Medulla oblongata (tissue), 1 donor: ENCODE measurements at regions not wholly inside any gene's neighbourhood (a gene's known extent, or its start where the extent isn't known, plus 50 kb on each side); places are given as distances from the start of the nearest gene placed in this dataset.
A peak's percentile ranks its signal among the peaks of the same experiment; 100 is the strongest.
"Not testable (repeated sequence)": the region's sequence is repeated elsewhere in the genome, so short reads cannot be mapped to it uniquely, and the experiment has no call there.

Experiments
- DNase-seq: peaks from one replicate; pipeline ENCODE4 v3.0.0-alpha.2; 2015; ENCODE audit errors: extremely low spot score

DNA sequence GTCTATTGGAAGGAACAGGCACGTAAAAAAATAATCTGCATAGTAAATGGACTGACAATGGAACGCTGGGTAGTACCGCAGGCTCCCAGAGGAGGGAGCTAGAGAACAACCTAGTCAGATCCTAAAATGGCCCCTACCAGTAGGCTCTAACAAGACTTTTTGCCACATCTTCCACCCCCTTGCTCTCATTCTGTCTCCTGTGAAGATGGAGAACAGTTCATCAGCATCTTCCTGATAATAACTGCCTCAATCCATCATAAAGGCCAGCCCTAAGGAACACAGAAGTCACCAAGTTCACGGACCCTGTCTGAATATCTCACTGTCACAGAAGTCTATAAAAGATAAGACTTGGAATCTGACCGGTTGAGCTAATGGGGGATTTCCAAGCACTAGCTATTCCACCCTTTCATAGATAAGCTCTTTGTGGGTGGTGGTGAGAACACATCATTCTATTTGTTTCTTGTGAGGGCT lies 133.4 kb downstream of the SLC1A3 start:
- DNase-seq = peak; percentile 68

DNA sequence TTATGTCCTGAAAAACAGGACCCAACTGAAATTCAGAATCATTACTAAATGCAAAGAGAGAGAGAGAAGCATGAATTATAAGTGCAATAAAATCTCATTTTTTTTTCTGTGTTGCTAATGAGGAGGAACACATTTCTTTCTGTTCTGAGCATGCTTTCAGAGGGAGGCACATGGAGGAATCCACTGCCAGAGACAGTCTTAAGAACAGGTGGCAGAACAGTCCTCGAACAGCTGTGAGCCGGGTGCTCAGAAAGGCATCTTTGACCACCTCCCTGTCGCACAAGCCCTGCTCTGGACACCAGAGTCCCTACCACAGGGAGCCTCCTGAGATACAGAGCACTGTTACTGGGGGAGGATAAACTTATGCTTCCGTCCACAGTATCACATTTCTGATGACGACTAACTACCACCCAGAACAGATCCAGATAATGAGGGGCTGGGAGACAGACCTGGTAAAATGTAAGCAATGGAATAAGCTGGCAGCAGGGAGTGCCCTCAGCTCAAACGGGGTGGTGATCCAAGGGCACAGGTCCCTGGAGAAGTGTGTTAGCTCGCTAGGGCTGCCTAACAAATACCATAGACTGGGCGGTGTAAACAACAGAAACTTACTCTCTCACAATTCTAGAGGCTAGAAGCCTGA lies 134.0 kb downstream of the SLC1A3 start:
- no peak for DNase-seq

DNA sequence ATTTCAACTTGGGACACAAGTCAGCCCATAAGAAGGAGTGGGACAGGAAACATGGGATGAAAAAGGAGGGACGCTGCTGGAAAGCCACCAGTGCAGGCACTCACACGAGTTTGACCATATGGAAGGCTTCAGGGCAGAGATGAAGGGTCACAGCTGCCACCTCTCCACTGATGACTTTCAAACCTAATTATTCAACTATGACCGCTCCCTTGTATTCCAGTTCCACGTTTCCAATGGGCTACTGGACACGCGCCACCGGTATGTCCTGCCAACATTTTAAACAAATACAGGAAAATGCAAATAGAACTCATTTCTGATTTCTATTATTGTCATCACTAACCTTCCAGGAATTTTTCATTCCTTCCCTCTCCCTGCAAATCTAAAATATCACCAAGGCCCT lies 134.7 kb downstream of the SLC1A3 start:
- no peak for DNase-seq

DNA sequence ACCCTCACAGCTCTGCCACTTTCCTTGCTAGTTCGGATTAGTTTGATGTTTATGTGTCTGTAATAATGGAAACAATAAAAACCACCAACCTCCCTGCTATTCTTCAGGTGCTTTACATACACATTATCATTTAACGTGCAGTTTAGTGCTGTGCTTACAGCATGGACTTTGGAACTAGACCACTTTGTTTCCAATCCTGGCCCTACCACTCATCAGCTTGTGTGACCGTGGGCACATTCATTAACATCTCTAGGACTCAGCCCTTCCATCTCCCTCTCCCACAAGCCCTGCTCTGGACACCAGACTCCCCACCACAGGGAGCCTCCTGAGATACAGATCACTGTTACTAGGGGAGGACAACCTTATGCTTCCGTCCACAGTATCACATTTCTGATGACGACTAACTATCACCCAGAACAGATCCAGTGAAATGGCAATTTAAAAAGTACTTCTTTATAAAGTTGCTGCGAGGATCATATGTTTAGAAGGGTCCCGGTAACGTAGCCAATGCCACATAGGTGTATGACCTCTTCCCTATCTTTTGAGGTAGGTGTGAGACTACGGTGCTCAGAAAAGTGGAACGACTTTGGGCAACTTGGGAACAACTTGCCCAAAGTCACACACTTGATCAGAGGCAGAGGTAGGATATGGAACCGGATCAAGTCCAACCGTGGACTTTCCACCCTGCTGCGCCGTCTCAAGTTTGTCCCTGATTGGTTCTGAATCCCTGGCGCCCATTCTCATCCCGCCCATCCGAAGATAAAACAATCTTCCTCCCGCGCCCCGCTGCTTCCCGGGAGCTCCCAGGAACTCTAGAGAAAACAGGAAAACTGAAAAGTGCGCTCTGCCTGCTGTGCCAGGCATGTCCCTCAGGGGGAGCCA lies 132.4 kb upstream of the NIPBL start:
- DNase-seq = peak; percentile 67

DNA sequence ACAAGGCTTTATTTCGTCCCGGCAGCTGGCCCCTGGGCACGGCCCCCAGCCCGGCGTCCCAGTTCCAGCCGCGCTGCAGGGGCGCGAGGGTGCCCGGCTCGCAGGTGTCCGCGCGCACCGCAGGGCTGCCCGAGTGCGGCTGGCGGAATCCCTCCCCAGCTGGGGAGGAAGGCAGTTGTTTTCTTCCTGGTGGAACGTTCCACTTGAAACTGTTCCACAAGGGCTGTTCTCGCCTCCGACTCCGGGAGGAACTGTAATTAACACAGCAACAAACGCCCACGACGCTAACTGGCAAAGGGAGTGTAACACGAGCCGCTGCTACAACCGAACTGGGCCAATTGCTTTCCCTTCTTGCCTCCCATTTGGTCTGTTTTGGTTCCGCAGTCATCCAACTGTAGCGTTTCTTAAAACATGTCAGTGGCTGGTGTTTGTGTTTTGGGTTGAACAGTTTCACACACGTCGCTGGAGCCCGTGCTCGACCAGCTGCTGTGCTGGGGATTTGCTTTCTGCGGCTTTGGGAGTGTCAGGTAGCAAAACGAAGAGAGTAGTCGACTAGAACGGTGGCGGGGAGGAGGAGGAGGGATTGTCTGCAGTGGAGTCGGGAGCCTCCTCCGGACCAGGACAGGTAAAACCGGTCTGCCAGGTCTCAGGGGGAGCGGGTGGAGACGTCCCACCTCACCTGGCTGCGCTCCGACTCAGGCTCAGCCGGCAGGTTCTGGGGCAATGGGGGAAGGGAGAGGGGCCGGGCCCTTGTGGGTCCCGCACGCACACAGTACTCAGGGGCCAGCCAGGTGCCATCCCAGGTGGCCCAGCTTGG lies 131.6 kb upstream of the NIPBL start:
- peak; percentile 29 for DNase-seq

DNA sequence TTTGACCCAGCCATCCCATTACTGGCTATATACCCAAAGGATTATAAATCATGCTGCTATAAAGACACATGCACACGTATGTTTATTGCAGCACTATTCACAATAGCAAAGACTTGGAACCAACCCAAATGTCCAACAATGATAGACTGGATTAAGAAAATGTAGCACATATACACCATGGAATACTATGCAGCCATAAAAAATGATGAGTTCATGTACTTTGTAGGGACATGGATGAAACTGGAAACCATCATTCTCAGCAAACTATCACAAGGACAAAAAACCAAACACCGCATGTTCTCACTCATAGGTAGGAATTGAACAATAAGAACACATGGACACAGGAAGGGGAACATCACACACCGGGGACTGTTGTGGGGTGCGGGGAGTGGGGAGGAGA lies 128.8 kb upstream of the NIPBL start:
- not testable (repeated sequence) for DNase-seq

DNA sequence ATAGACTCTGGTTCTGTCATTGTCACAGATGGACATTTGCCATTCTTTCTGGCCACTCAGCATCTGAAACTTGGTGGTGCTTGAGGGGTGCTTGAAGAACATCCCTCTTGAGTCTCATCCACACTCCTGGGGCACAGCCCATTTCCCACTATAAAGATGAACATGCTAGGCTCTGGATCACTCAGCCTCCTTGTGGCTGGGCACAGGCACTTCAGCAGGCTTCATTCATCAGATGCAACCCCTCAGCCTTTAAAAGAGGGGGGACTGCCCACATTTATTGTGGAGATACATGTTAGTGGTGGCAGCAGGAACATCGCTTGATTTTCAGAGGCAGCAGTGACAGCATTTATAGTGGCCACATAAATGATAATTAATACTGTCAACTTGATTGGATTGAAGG lies 124.7 kb upstream of the NIPBL start:
- no peak for DNase-seq

DNA sequence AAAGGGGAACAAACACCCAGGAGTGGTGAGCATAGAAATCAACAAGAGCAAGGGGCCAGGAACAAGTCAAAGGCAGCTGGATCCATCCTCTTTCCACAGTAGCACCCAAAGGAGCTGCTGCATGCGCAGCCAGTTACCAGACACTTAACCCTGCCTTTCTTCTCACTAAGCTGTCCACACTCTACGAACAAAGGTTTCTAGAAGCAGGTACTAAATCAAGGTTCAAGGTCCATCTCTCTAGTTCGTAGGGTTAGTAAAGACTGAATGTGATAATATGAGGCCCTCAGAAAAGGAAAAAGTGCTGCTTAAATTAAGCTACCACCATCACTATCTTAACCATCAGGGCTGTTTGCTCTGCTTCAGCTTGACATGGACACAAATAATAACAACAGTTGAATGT lies 121.2 kb upstream of the NIPBL start:
- no peak for DNase-seq

DNA sequence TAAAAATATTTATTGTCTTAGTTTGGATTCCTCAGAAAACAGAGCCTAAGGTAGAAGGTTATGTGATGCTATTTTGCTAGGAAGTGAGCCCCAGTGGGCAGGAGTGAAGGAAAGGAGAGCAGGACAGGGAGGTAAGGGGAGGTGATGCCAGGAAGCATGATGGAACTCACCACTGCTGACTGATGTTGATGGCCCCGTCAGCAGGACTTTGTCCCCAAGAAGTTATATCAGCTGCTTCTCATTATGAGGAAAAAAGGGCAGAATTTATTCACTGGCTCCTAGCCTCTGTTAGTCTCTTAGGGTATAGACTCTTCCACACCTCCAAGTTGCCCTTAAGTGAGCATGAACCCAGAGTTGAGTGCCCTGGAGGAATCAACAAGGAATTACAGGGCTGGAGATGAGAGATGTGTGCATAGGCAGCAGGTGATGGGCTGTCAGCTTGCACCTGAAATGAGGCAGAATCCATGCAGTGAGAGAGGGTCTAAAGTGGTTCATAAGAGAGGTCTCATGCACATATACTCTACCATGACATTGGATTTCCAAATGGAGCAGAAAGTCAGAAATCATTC lies 120.6 kb upstream of the NIPBL start:
- no peak for DNase-seq

DNA sequence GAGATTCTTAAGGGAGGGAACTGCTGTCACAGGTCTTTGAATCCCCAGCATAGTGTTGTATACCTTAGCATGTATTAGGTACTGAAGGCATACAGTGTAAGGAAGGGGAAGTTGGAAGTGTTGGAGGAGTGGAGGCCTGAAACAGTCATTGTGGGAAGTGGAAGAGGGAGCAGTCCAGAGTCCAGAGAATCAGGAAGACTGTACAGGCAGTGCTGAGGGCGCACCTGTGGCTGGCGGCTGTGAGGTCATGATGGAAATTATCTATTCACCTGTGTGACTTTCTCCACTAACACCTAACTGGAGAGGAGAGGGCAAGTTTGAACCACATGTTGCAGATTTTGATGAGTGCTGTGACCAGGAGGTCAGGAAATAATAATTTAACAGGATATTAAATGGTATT lies 119.7 kb upstream of the NIPBL start:
- no peak for DNase-seq

DNA sequence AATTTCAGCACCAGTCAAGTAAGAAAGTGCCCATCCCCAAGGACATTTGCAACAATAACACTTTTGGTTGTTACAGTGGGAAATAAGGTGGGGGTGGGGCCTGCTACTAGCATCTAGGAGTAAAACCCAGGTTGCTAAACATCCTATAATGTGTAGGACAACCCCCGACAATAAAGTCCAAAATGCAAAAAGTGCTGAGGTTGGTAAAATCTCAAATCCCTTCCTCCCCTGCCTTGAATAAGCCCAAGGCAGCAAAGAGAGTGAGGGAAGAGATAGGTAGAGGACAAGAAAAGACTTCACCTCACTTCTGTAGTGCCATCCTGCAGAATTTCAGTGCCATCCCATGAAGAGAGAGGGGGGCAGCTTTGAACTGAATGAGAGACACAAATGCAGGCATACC lies 117.5 kb upstream of the NIPBL start:
- no peak for DNase-seq

DNA sequence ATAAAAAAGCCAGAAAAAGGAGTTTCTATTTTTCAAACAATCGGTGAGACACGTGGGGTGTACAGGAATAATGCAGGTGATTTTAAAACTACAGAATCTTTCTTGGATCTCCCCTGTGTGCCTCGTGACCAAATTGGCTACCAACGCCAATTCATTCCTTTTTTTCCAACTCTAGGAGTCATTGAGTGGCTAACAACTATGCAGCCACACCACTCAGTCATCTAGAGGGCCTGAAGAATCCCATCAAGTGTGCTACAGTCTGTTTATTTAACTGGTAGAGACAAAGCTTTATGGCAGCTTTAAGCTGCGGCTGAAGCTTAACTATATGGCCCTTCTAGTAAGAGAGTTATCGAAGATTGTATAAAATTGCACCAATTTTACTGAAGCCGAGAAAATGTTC lies 113.1 kb upstream of the NIPBL start:
- DNase-seq = no peak

DNA sequence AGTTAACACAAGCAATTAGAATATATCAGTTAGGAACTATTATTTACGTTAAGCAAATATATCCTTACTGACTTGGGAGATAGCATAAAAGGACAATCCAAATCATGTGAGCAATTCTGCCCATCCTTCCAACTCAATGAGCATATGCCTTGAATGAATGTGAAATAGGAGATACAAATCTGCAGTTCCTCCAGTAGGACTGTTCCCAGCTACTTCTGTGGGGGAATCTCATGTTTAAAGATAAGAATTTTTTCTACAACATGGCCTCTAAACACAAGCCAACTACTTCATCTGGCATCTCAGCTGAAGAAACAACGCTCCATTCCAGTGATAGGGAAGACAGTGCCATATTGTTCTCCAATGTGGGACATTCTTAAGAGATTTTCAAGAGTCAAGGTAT lies 110.7 kb upstream of the NIPBL start:
- DNase-seq = no peak

DNA sequence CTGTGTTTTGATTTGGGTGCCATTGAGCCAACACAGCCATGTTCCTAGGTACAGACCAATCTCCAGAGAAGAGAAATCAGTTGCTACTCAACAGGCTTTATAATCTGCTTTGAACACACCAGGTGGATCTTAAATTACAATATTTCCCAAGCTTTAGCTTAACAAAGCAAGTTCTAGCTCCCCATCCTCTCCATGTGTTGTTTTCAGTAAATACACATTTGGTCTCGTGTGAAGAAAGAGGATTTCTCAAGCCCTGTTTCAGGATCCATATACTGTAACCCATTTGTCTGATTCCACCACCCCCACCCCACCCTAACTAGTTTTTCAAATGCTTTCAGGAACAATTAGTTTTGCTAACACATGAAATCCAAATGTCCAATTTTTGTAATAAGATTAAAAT lies 109.6 kb upstream of the NIPBL start:
- no peak for DNase-seq

DNA sequence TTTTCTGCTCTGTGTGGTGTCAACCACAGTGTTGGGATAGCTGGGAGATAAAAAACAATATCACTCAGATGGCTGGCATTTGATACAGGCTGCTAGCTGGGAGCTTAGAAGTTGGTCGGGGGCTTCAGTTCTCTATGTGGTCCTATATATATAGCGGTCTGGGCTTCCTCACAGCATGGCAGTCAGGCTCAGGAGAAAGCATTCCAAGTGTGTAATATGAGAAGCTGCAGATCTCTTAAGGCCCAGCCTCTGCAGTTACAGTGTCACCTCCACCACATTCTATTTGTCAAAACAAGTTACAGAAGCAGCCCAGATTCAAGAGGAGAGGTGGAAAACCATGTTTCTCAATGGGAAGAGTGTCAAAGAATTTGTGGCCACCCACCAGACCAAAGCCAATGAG lies 108.1 kb upstream of the NIPBL start:
- DNase-seq = no peak

DNA sequence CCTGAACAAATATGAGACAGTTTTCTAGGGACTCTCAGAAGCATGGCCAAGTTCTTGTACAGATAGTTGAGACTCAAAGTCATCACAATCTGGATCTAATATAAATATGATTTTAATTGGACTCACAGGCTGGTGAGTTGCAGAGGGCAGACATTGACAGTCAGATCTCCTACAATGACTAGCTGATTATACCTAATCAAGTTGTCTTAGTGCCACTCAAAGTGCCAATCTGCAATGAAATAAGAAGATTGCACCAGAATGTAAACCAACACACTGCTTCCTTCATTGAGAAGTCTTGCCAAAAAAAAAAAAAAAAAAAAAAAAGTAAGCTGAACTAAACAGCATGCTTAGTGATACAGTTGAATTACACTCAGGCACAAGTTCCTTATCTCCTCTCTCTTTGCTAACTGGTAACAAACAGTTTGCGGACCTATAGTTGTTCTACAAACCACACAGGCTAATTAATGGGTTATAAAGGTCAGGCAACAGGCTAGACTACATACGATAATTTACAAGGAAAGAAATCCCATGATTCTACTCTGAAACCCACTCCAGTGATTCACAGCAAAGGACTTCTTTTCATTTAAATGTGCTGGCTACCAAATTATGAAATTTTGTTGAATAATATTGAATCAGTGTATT lies 107.3 kb upstream of the NIPBL start:
- DNase-seq = no peak

DNA sequence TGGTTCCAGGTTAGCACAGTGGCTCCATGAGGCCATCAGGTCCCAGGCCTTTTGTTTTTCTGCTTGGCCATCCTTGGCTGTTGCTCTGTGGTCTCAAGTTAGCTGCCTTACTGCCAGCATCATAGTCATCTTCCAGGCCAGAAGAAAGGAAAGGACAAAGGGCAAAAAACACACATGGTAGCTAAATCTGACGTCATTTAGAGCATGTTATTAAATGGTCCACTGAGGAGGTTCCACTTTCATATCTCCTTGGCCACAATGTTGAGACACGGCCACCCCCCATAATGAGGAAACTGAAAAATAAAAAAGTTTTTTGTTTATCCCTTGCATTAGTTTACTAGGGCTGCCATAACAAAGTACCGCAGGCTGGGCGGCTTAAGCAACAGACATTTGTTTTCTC lies 106.4 kb upstream of the NIPBL start:
- no peak for DNase-seq

DNA sequence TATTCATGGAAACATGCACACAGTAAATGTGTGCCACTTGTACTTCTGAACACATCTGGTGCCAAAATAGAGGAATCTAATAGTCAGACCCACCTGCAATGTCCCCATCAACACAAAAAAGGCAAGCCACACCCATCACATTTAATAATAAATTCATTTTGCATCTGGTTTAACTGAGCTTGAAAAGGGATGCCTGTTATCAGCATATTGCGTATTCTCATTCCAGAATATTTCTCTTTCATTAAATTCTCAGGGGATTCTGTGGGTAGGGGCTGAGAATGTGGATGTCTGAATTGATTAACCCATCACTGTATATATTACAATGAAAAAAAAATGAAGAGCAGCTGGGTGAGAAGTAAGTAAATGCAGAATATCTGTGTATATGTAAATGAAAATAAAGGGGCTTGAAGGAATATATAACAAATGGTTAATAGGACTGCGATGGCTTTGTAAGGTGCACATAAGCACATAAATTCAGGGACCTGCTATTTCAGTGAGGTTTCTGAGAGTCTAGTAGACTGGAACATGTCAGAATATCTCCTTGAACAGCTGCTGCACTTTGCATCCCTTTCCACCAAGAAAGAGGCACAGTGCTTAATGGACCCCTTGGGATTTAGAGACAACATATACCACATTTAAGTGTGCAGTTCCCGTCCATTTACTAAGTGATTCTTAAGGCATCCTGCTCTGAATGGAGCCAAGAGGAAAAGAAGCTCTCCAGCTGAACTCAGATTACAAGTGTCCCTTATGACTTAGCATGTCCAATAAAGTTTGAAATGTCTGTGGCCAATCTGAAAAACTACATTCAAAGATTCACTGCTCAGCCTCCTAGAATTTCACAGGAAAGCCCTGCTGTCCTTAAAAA lies 104.1 kb upstream of the NIPBL start:
- DNase-seq = no peak

DNA sequence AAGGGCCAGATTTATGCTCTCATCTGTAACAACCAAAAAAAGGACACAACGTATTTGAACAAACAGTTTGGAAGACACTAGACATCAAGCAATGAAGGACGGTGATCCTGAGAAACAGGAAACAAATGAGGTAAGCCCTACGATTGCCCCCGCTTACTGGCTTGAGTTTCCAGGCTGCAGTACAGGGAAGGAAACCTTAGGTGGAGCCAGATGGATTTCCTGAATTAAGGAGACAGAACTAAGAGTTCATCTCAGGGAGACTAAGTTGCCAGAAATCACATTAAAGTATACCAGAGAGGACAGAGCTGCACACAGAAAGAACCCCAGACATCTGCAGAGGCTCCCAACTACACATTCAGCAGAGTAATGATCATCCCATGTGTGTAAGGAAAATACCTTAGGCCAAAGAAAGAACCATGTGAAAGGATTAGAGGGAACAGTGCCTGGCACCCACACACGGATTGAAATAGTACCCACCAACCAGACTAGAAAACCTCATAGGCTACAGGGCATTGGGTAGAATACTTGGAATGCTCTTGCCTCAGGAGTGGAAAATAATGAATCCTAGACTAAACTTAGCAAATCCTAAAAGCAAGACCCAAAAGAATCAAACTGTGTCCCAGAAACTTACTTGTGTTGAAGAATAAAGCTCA lies 99.3 kb upstream of the NIPBL start:
- DNase-seq = peak; percentile 50

DNA sequence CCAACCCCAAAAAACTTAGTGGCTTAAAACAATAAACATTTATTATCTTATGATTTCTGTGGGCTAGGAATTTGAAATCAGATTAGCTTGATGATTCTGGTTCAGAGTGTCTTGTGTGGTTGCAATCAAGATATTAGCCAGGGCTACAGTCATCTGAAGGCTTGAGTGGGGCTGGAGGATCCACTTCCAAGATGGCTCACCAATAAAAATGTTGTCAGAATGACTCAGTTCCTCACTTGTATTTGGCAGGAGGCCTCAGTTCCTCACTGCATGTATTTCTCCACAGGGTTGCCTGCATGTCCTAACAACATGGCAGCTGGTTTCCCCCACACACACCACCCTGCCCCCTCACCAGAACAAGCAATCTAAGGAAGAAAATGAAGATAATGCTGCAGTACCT lies 98.2 kb upstream of the NIPBL start:
- DNase-seq = no peak
